DOHH2 (cell line): ENCODE measurements at regions not wholly inside any gene's neighbourhood (a gene's known extent, or its start where the extent isn't known, plus 50 kb on each side); places are given as distances from the start of the nearest gene placed in this dataset.

Source experiments
- H3F3A ChIP-seq: fragments of 200-600 bp; sonication (generic), shearing (Covaris generic); 2 replicates; pipeline ENCODE4 v1.6.0; 2016; ENCODE audit warnings: antibody characterized with exemption, mild to moderate bottlenecking; ENCODE audit not compliant: control insufficient read depth, insufficient read depth
- H3K27ac ChIP-seq: fragments of 200-600 bp; sonication (generic); 2 replicates; pipeline ENCODE4 v1.5.1; 2014; ENCODE audit warnings: low read depth, mild to moderate bottlenecking, low read length, moderate library complexity
- H3K27me3 ChIP-seq: fragments of 200-600 bp; sonication (generic); 2 replicates; pipeline ENCODE4 v1.6.1; 2014; ENCODE audit warnings: mild to moderate bottlenecking, low read length, mixed read lengths; ENCODE audit not compliant: control insufficient read depth
- H3K36me3 ChIP-seq: fragments of 200-600 bp; sonication (generic); 2 replicates; pipeline ENCODE4 v1.6.1; 2014; ENCODE audit warnings: mild to moderate bottlenecking, low read length, moderate library complexity, mixed read lengths; ENCODE audit not compliant: control insufficient read depth
- H3K4me1 ChIP-seq: fragments of 200-600 bp; sonication (generic); 2 replicates; pipeline ENCODE4 v1.6.1; 2014; ENCODE audit warnings: mild to moderate bottlenecking, low read length, mixed read lengths; ENCODE audit not compliant: control insufficient read depth
- H3K4me2 ChIP-seq: fragments of 200-600 bp; sonication (generic); 2 replicates; pipeline ENCODE4 v1.6.0; 2014; ENCODE audit warnings: mild to moderate bottlenecking, low read length, moderate library complexity
- H3K4me3 ChIP-seq: fragments of 200-600 bp; sonication (generic); 2 replicates; pipeline ENCODE4 v1.5.1; 2014; ENCODE audit warnings: mild to moderate bottlenecking, low read length, mixed read lengths
- H3K79me2 ChIP-seq: fragments of 200-600 bp; sonication (generic); 2 replicates; pipeline ENCODE4 v1.6.1; 2014; ENCODE audit warnings: mild to moderate bottlenecking, low read length, mixed read lengths; ENCODE audit not compliant: control insufficient read depth
- H3K9me2 ChIP-seq: fragments of 200-600 bp; sonication (generic); replicated peaks from 2 replicates; pipeline ENCODE4 v1.6.1; 2014; ENCODE audit warnings: mild to moderate bottlenecking, low read length, mixed read lengths; ENCODE audit not compliant: control insufficient read depth
- H3K9me3 ChIP-seq: fragments of 200-600 bp; sonication (generic); 2 replicates; pipeline ENCODE4 v1.6.1; 2014; ENCODE audit warnings: antibody characterized with exemption, low read length, mixed read lengths; ENCODE audit not compliant: control insufficient read depth, insufficient read depth
- H4K20me1 ChIP-seq: fragments of 200-600 bp; sonication (generic); 2 replicates; pipeline ENCODE4 v1.6.0; 2014; ENCODE audit warnings: low read depth, mild to moderate bottlenecking, antibody characterized with exemption, low read length, moderate library complexity; ENCODE audit not compliant: control insufficient read depth, insufficient read depth
- CTCF ChIP-seq: fragments of 200-600 bp; sonication (generic); IDR thresholded peaks from one replicate; pipeline ENCODE4 v1.5.1; 2014; ENCODE audit warnings: antibody characterized with exemption, mild to moderate bottlenecking, low read depth, low read length; ENCODE audit not compliant: poor library complexity, severe bottlenecking
- EZH2phosphoT487 ChIP-seq: fragments of 200-600 bp; sonication (generic); IDR thresholded peaks from 2 replicates; pipeline ENCODE4 v1.6.1; 2017; ENCODE audit warnings: borderline replicate concordance, mild to moderate bottlenecking, antibody characterized with exemption, low read length, moderate library complexity, mixed read lengths

DNA sequence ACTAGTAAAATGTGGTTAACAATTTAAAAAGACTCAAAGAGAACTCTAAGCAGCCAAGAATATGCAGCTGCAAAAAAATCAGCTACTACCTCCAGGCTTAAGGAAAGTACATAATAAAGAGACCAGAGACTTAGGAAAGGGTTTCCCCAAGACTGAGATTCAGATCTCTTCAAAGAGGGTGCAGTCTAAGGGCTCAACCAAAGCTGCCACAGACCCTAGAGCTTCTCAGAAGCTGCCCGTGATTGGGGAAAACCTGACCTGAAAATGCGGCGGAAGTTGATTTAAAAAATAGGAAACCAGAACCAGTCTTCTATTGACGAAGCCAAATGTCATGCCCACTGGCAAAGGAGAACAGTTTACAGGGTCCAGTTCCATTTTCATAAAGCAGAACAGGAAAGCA lies 516.8 kb upstream of the MARCKS start:
- H3F3A ChIP-seq: no peaks in the 10 kb centered on the region
- H3K27ac ChIP-seq: no peak overlapping the region
- H3K79me2 ChIP-seq: no peaks in the 10 kb centered on the region
- no peaks in the 10 kb centered on the region for H4K20me1 ChIP-seq
- no peaks in the 10 kb centered on the region for H3K9me2 ChIP-seq
- no peaks in the 10 kb centered on the region for H3K4me1 ChIP-seq
- TF ChIP-seq EZH2phosphoT487 (no peak), CTCF (no peak)
- no peak overlapping the region for H3K4me3 ChIP-seq
- H3K4me2 ChIP-seq: no peak overlapping the region
- no peaks in the 10 kb centered on the region for H3K36me3 ChIP-seq
- H3K27me3 ChIP-seq: no peaks in the 10 kb centered on the region
- no peaks in the 10 kb centered on the region for H3K9me3 ChIP-seq

DNA sequence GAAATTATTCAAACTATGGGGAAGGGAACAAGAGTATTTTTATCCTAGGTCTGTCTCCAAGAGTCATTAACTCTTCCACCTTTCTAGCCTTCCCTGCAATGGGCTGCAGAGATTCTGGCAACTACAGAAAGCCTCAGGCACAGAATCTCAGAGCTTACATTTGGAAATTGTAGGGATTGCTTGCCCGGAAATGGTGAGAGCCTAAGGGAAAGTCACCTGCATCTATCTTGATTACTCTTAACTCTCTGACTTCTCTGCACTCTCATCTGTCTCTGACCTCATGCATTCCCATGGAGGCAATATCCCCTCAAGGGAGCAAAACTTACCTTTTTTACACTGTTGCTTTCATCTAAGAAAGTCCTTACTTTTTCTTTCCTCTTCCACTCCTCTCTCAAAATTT lies 513.2 kb upstream of the MARCKS start:
- no peaks in the 10 kb centered on the region for H3F3A ChIP-seq
- H3K4me1 ChIP-seq: no peaks in the 10 kb centered on the region
- no peak overlapping the region for H3K27ac ChIP-seq
- no peak overlapping the region for H3K4me2 ChIP-seq
- no peaks in the 10 kb centered on the region for H3K36me3 ChIP-seq
- no peaks in the 10 kb centered on the region for H3K9me3 ChIP-seq
- no peaks in the 10 kb centered on the region for H3K79me2 ChIP-seq
- H3K9me2 ChIP-seq: no peaks in the 10 kb centered on the region
- TF ChIP-seq CTCF (no peak), EZH2phosphoT487 (no peak)
- no peak overlapping the region for H3K4me3 ChIP-seq
- no peaks in the 10 kb centered on the region for H3K27me3 ChIP-seq
- H4K20me1 ChIP-seq: no peaks in the 10 kb centered on the region

GRCh38 chr6:113344969-113345368 lies 512.2 kb upstream of the MARCKS start:
- TF ChIP-seq EZH2phosphoT487 (no peak), CTCF (no peak)
- no peaks in the 10 kb centered on the region for H3K36me3 ChIP-seq
- H3K9me2 ChIP-seq: no peaks in the 10 kb centered on the region
- no peaks in the 10 kb centered on the region for H3F3A ChIP-seq
- no peaks in the 10 kb centered on the region for H3K4me1 ChIP-seq
- H3K79me2 ChIP-seq: no peaks in the 10 kb centered on the region
- no peak overlapping the region for H3K4me3 ChIP-seq
- no peaks in the 10 kb centered on the region for H3K9me3 ChIP-seq
- no peak overlapping the region for H3K27ac ChIP-seq
- H4K20me1 ChIP-seq: no peaks in the 10 kb centered on the region
- H3K27me3 ChIP-seq: no peaks in the 10 kb centered on the region
- no peak overlapping the region for H3K4me2 ChIP-seq

DNA sequence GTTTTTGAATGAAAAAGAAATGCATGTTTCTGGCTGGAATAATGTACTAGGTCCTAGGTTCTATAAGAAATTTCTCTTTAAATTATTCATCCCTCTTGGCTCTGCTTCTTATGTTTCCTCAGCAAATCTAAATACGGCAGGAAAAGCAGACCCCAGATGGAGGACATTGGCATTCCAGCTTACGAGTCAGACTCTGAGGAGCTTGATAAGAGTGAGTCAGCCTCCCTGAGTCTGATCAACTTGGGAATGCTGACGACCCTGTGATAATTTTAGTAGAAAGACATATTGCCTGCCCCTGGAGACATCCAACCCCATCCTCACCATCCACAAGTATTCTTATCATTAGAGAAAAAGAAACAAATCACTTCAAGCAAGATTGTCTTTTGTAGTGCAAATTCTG lies 509.7 kb upstream of the MARCKS start:
- Histone ChIP-seq H3K9me3 (no peaks in the 10 kb centered on the region), H3K4me1 (no peaks in the 10 kb centered on the region), H3K4me2 (no peak overlapping the region), H3K4me3 (no peak overlapping the region), H3K79me2 (no peaks in the 10 kb centered on the region), H3K9me2 (no peaks in the 10 kb centered on the region), H3K27me3 (no peaks in the 10 kb centered on the region), H4K20me1 (no peaks in the 10 kb centered on the region), H3K36me3 (no peaks in the 10 kb centered on the region), H3F3A (no peaks in the 10 kb centered on the region), H3K27ac (no peak overlapping the region)
- no peak for TF ChIP-seq EZH2phosphoT487
- no peak for TF ChIP-seq CTCF
